Vagina (tissue), 2 donors: ENCODE measurements at regions not wholly inside any gene's neighbourhood (a gene's known extent, or its start where the extent isn't known, plus 50 kb on each side); places are given as distances from the start of the nearest gene placed in this dataset.

ENCODE experiments used
- DNase-seq, 2 donors: peaks; one replicate each; pipeline ENCODE4 v3.0.0-alpha.2; 2017; ENCODE audit errors: extremely low spot score in 2 of 2
- H3K27ac ChIP-seq: fragments of 200-600 bp; sonication (generic); one replicate; pipeline ENCODE4 v1.5.1; 2019
- H3K27me3 ChIP-seq: fragments of 200-600 bp; sonication (generic); one replicate; pipeline ENCODE4 v1.5.1; 2019
- H3K36me3 ChIP-seq, 2 donors: fragments of 200-600 bp; sonication (generic); one replicate each; pipeline ENCODE4 v1.5.1; 2017 to 2019
- H3K4me1 ChIP-seq: fragments of 200-600 bp; sonication (generic); one replicate; pipeline ENCODE4 v1.5.1; 2019
- H3K4me3 ChIP-seq, 2 donors: fragments of 200-600 bp; sonication (generic); 1 replicate in 1 of 2; 2 replicates in 1 of 2; pipeline ENCODE4 v1.5.1; 2016 to 2019
- H3K9me3 ChIP-seq: fragments of 200-600 bp; sonication (generic); one replicate; pipeline ENCODE4 v1.5.1; 2019
- POLR2A ChIP-seq, 2 donors: fragments of 450-650 bp; IDR thresholded peaks; one replicate each; pipeline ENCODE4 v1.6.1; 2017; ENCODE audit warnings: antibody characterized with exemption in 2 of 2, mild to moderate bottlenecking in 2 of 2, moderate library complexity in 2 of 2
- POLR2AphosphoS5 ChIP-seq, 2 donors: sonication (generic); formaldehyde crosslinking; IDR thresholded peaks; one replicate each; pipeline ENCODE4 v1.9.0; 2017; ENCODE audit warnings: antibody characterized with exemption in 2 of 2, mild to moderate bottlenecking in 2 of 2, low read depth in 1 of 2; ENCODE audit not compliant: insufficient read depth in 1 of 2
- intact Hi-C: fragments of 100-400 bp; cut with DNase I; formaldehyde crosslinking; loops from one replicate; pipeline ENCODE4 v1.15.1; 2023
- TF ChIP-seq, protein P1 (sequence below), 3 experiments: fragments of 450-650 bp in 2 of 3; fragments of 200-600 bp in 1 of 3; sonication (generic) in 1 of 3; IDR thresholded peaks; one replicate each; pipeline ENCODE4 v1.5.1; 2017 to 2019; ENCODE audit warnings: antibody characterized with exemption in 3 of 3, mild to moderate bottlenecking in 2 of 3, moderate library complexity in 2 of 3

- Histone ChIP-seq H3K4me3 (no peak overlapping the region), H3K4me1 (peaks cover 7% of the 10 kb centered on the region), H3K27me3 (no peaks in the 10 kb centered on the region), H3K9me3 (no peaks in the 10 kb centered on the region), H3K36me3 (no peaks in the 10 kb centered on the region), H3K27ac (no peak overlapping the region)
- TF ChIP-seq POLR2A (IDR thresholded peaks at IDR 0.05) (no peak), POLR2AphosphoS5 (IDR thresholded peaks at IDR 0.05; ENCODE audit: insufficient read depth in 1 of 2, low read depth in 1 of 2) (no peak)
- TF ChIP-seq, protein P1, sequence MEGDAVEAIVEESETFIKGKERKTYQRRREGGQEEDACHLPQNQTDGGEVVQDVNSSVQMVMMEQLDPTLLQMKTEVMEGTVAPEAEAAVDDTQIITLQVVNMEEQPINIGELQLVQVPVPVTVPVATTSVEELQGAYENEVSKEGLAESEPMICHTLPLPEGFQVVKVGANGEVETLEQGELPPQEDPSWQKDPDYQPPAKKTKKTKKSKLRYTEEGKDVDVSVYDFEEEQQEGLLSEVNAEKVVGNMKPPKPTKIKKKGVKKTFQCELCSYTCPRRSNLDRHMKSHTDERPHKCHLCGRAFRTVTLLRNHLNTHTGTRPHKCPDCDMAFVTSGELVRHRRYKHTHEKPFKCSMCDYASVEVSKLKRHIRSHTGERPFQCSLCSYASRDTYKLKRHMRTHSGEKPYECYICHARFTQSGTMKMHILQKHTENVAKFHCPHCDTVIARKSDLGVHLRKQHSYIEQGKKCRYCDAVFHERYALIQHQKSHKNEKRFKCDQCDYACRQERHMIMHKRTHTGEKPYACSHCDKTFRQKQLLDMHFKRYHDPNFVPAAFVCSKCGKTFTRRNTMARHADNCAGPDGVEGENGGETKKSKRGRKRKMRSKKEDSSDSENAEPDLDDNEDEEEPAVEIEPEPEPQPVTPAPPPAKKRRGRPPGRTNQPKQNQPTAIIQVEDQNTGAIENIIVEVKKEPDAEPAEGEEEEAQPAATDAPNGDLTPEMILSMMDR (IDR thresholded peaks at IDR 0.05): no peak
- no peak for DNase-seq
- intact Hi-C loops: no loop called here
These were observed 51.8 kb upstream of the RIPOR2 start for GRCh38 chr6:24987446-24988115.

- H3K4me1 ChIP-seq: peaks cover 7% of the 10 kb centered on the region
- DNase-seq: no peak
- H3K4me3 ChIP-seq: no peak overlapping the region
- H3K27me3 ChIP-seq: no peaks in the 10 kb centered on the region
- no peaks in the 10 kb centered on the region for H3K36me3 ChIP-seq
- TF ChIP-seq POLR2AphosphoS5 (IDR thresholded peaks at IDR 0.05; ENCODE audit: insufficient read depth in 1 of 2, low read depth in 1 of 2): no peak
- TF ChIP-seq POLR2A (IDR thresholded peaks at IDR 0.05): no peak
- TF ChIP-seq, protein P1 (IDR thresholded peaks at IDR 0.05): no peak
- no peaks in the 10 kb centered on the region for H3K9me3 ChIP-seq
- no peak overlapping the region for H3K27ac ChIP-seq
- intact Hi-C loops: no loop called here
These were observed 52.8 kb upstream of the RIPOR2 start for GRCh38 chr6:24988562-24988961.

DNA sequence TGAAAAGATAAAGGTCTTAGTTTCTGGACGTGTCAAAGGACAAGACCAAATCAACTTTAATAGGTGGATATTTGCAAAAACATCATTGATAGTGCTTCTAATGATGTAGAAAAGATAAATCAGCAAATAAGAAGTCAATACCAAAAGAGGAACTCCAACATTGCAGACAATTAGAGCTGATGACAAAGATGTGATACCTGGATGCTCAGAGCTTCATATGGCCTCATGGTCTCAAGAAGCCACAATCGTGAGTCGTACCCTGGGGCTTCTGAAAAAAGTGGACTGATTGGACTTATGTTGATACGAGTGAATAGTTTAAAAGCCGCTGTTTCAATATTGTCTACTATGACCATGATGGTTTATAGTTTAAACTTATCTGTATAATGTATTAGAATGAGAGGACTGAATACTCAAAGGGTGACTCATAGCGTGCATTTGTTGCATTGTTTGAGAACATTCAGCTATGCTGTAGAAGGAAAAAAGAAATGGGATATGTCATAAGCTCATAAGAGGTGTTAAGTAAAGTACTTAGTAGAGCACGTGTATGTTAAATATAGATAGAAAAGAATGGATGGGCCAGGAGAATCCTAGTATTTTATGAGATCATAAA, 54.6 kb upstream of the RIPOR2 start:
- intact Hi-C loops: no loop called here
- no peaks in the 10 kb centered on the region for H3K9me3 ChIP-seq
- H3K27ac ChIP-seq: no peak overlapping the region
- no peak overlapping the region for H3K4me3 ChIP-seq
- no peaks in the 10 kb centered on the region for H3K36me3 ChIP-seq
- no peak for DNase-seq
- no peak for TF ChIP-seq POLR2A (IDR thresholded peaks at IDR 0.05)
- TF ChIP-seq, protein P1 (IDR thresholded peaks at IDR 0.05): no peak
- TF ChIP-seq POLR2AphosphoS5 (IDR thresholded peaks at IDR 0.05; ENCODE audit: insufficient read depth in 1 of 2, low read depth in 1 of 2): no peak
- no peaks in the 10 kb centered on the region for H3K27me3 ChIP-seq
- peaks cover under 1% of the 10 kb centered on the region for H3K4me1 ChIP-seq

DNA sequence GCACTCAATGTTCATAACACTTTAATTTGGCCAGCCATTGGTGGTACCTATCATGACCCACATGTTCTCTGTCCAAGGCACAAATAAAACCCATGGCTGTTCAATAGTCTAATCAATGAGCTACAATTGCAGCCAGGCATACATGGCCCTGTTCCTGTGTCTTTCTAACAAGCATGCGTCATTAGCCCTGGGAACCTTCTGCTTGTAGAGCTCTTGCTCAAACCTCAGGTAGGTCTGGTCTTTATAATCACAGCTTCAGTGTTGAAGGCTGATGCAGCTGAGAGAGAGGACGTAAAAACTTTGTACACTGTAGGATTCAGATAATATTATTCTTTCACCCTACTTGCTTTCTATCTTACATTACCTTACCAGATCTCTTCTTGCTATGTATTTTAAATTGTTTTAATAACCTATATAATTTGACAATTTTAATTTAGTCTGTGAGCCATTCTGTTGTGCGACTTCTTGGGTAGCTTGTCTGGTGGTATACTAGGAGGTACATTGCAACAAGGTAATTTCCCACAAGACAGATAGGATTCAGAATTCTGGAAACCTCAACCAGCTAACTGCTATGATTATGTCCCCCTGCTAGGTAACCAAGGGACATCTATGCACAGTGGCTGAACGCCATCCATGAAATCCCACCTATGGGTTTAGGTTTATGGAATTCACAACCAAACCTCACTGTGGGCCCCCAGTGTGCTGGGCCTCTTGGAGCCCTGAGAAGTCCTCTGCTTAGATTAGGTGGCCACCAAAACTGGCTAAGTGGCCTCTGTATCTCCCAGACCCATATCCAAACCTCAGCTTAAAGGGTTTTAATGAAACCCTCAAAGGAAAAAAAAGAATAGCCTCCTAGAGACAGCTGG, 55.4 kb upstream of the RIPOR2 start:
- Histone ChIP-seq H3K4me3 (no peak overlapping the region), H3K9me3 (no peaks in the 10 kb centered on the region), H3K4me1 (no peaks in the 10 kb centered on the region), H3K27ac (no peak overlapping the region), H3K36me3 (no peaks in the 10 kb centered on the region), H3K27me3 (no peaks in the 10 kb centered on the region)
- no peak for TF ChIP-seq POLR2AphosphoS5 (IDR thresholded peaks at IDR 0.05; ENCODE audit: insufficient read depth in 1 of 2, low read depth in 1 of 2)
- TF ChIP-seq, protein P1 (IDR thresholded peaks at IDR 0.05): no peak
- TF ChIP-seq POLR2A (IDR thresholded peaks at IDR 0.05): no peak
- intact Hi-C loops: no loop called here
- DNase-seq: no peak
